RWPE2 (cell line): ENCODE measurements at regions not wholly inside any gene's neighbourhood (a gene's known extent, or its start where the extent isn't known, plus 50 kb on each side); places are given as distances from the start of the nearest gene placed in this dataset.

Experiments
- ATAC-seq: fragments of 200-7000 bp; cut with Tn5 transposase; 3 replicates; pipeline ENCODE4 v1.9.1; 2021; ENCODE audit warnings: low read depth
- DNase-seq: peaks from one replicate; pipeline ENCODE4 v3.0.0-alpha.2; 2020; ENCODE audit warnings: low spot score
- H3K27ac ChIP-seq: fragments of 450-650 bp; 2 replicates; pipeline ENCODE4 v1.5.1; 2017; ENCODE audit warnings: mild to moderate bottlenecking; ENCODE audit not compliant: poor library complexity, severe bottlenecking
- H3K27me3 ChIP-seq: fragments of 250-450 bp; sonication (Bioruptor Pico); 2 replicates; pipeline ENCODE4 v1.5.1; 2021; ENCODE audit warnings: mild to moderate bottlenecking, moderate library complexity; ENCODE audit not compliant: insufficient read depth, poor library complexity, severe bottlenecking
- H3K36me3 ChIP-seq: fragments of 250-450 bp; sonication (Bioruptor Pico); 2 replicates; pipeline ENCODE4 v1.5.1; 2020; ENCODE audit warnings: low read depth, mild to moderate bottlenecking, moderate library complexity
- H3K4me1 ChIP-seq: fragments of 250-450 bp; sonication (Bioruptor Pico); 2 replicates; pipeline ENCODE4 v1.5.1; 2021; ENCODE audit warnings: mild to moderate bottlenecking, moderate library complexity; ENCODE audit not compliant: insufficient read depth, poor library complexity, severe bottlenecking
- H3K4me3 ChIP-seq: fragments of 250-450 bp; sonication (Bioruptor Pico); 2 replicates; pipeline ENCODE4 v1.5.1; 2021; ENCODE audit warnings: mild to moderate bottlenecking, moderate library complexity; ENCODE audit not compliant: severe bottlenecking
- H3K9me3 ChIP-seq: fragments of 250-450 bp; sonication (Bioruptor Pico); 2 replicates; pipeline ENCODE4 v1.5.1; 2021; ENCODE audit warnings: mild to moderate bottlenecking, moderate library complexity; ENCODE audit not compliant: severe bottlenecking
- CTCF ChIP-seq: fragments of 450-650 bp; IDR thresholded peaks from one replicate; pipeline ENCODE4 v1.5.1; 2017; ENCODE audit warnings: mild to moderate bottlenecking, moderate library complexity; ENCODE audit not compliant: poor library complexity, severe bottlenecking

GRCh38 chr18:43484710-43485109, 207.4 kb upstream of the SYT4 start:
- Histone ChIP-seq H3K27ac (no peak overlapping the region), H3K27me3 (no peaks in the 10 kb centered on the region), H3K4me1 (no peaks in the 10 kb centered on the region), H3K36me3 (no peaks in the 10 kb centered on the region), H3K9me3 (no peaks in the 10 kb centered on the region), H3K4me3 (no peak overlapping the region)
- DNase-seq (no peak), ATAC-seq (0 out of 3 replicates have a peak, but pooled peaks have one; percentile 48)
- TF ChIP-seq CTCF: no peak

GRCh38 chr18:43485545-43485963, 208.3 kb upstream of the SYT4 start:
- no peaks in the 10 kb centered on the region for H3K27me3 ChIP-seq
- H3K4me3 ChIP-seq: no peak overlapping the region
- H3K36me3 ChIP-seq: no peaks in the 10 kb centered on the region
- no peaks in the 10 kb centered on the region for H3K9me3 ChIP-seq
- no peak overlapping the region for H3K27ac ChIP-seq
- no peaks in the 10 kb centered on the region for H3K4me1 ChIP-seq
- DNase-seq (no peak), ATAC-seq (no peak)
- no peak for TF ChIP-seq CTCF

- DNase-seq (no peak), ATAC-seq (no peak)
- no peak overlapping the region for H3K4me3 ChIP-seq
- H3K9me3 ChIP-seq: no peaks in the 10 kb centered on the region
- H3K4me1 ChIP-seq: no peaks in the 10 kb centered on the region
- H3K27ac ChIP-seq: no peak overlapping the region
- no peaks in the 10 kb centered on the region for H3K36me3 ChIP-seq
- TF ChIP-seq CTCF: no peak
- H3K27me3 ChIP-seq: no peaks in the 10 kb centered on the region
These were observed 209.2 kb upstream of the SYT4 start for GRCh38 chr18:43486462-43486861.

- no peak for ATAC-seq
- no peak overlapping the region for H3K27ac ChIP-seq
- no peak for TF ChIP-seq CTCF
- no peak overlapping the region for H3K4me3 ChIP-seq
- H3K4me1 ChIP-seq: no peaks in the 10 kb centered on the region
- no peaks in the 10 kb centered on the region for H3K9me3 ChIP-seq
- no peak for DNase-seq
- H3K27me3 ChIP-seq: no peaks in the 10 kb centered on the region
- no peaks in the 10 kb centered on the region for H3K36me3 ChIP-seq
These were observed 223.8 kb upstream of the SYT4 start for GRCh38 chr18:43501099-43501498.

GRCh38 chr18:43506935-43507334, 229.6 kb upstream of the SYT4 start:
- TF ChIP-seq CTCF: no peak
- ATAC-seq (no peak), DNase-seq (no peak)
- no peak overlapping the region for H3K27ac ChIP-seq
- H3K27me3 ChIP-seq: no peaks in the 10 kb centered on the region
- H3K4me1 ChIP-seq: no peaks in the 10 kb centered on the region
- H3K4me3 ChIP-seq: no peak overlapping the region
- H3K9me3 ChIP-seq: no peaks in the 10 kb centered on the region
- no peaks in the 10 kb centered on the region for H3K36me3 ChIP-seq
